ENCODE measurements at regions not wholly inside any gene's neighbourhood (a gene's known extent, or its start where the extent isn't known, plus 50 kb on each side); places are given as distances from the start of the nearest gene placed in this dataset.

DNA sequence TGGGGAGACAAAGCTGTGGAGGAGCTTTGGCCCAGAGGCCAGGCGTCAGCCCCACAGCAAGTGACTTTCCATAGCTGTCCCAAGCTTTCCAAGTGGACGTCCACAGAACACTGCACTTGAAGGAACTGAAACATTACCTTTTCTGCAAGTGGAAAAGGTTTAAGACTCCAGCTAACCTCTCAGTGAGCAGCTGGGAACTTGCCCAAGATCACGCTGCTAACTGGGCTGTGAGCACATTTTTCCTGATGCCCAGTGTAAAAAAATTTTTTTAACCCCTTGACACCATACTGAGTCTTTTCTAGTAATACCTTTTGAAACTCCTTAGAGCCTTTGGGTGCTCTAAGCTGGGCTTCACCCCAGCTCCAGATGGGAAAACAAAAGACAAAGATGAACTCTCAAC lies 256.7 kb downstream of the HAUS1 start:
- TF ChIP-seq, protein P1, sequence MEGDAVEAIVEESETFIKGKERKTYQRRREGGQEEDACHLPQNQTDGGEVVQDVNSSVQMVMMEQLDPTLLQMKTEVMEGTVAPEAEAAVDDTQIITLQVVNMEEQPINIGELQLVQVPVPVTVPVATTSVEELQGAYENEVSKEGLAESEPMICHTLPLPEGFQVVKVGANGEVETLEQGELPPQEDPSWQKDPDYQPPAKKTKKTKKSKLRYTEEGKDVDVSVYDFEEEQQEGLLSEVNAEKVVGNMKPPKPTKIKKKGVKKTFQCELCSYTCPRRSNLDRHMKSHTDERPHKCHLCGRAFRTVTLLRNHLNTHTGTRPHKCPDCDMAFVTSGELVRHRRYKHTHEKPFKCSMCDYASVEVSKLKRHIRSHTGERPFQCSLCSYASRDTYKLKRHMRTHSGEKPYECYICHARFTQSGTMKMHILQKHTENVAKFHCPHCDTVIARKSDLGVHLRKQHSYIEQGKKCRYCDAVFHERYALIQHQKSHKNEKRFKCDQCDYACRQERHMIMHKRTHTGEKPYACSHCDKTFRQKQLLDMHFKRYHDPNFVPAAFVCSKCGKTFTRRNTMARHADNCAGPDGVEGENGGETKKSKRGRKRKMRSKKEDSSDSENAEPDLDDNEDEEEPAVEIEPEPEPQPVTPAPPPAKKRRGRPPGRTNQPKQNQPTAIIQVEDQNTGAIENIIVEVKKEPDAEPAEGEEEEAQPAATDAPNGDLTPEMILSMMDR (IDR thresholded peaks at IDR 0.05; ENCODE audit: borderline replicate concordance, extremely low read depth, low read length, poor library complexity, severe bottlenecking): no peak
- TF ChIP-seq EZH2 (IDR thresholded peaks at IDR 0.05; ENCODE audit: borderline replicate concordance, low read depth, low read length, severe bottlenecking): no peak

All from DND-41 (cell line).